COR-L47 (cell line): ENCODE measurements at regions not wholly inside any gene's neighbourhood (a gene's known extent, or its start where the extent isn't known, plus 50 kb on each side); places are given as distances from the start of the nearest gene placed in this dataset.

ENCODE experiments used
- DNase-seq: peaks from one replicate; lab custom pipeline; 2025; lab: John Stamatoyannopoulos, UW

- no peak for DNase-seq
These were observed 385.1 kb upstream of the MEX3C start for GRCh38 chr18:51582551-51582950.

GRCh38 chr18:51588616-51589015 lies 391.1 kb upstream of the MEX3C start:
- DNase-seq, result no peak

- no peak for DNase-seq
These were observed 396.4 kb upstream of the MEX3C start for GRCh38 chr18:51593931-51594330.

GRCh38 chr18:51603111-51603510 lies 405.6 kb upstream of the MEX3C start:
- peak; percentile 29 for DNase-seq

GRCh38 chr18:51603551-51603950 lies 406.1 kb upstream of the MEX3C start:
- peak; percentile 74 for DNase-seq

- DNase-seq, result no peak
These were observed 413.0 kb upstream of the MEX3C start for GRCh38 chr18:51610481-51610880.

GRCh38 chr18:51611326-51611725 lies 413.8 kb upstream of the MEX3C start:
- no peak for DNase-seq

GRCh38 chr18:51614033-51614432 lies 416.6 kb upstream of the MEX3C start:
- DNase-seq, result no peak

GRCh38 chr18:51614967-51615571 lies 417.6 kb upstream of the MEX3C start:
- DNase-seq, result peak; percentile 97

GRCh38 chr18:51617167-51617566 lies 419.7 kb upstream of the MEX3C start:
- no peak for DNase-seq

- DNase-seq, result no peak
These were observed 420.2 kb upstream of the MEX3C start for GRCh38 chr18:51617572-51618260.

- DNase-seq, result no peak
These were observed 421.8 kb upstream of the MEX3C start for GRCh38 chr18:51619283-51619682.

- peak; percentile 84 for DNase-seq
These were observed 423.8 kb upstream of the MEX3C start for GRCh38 chr18:51621113-51621863.

- DNase-seq, result no peak
These were observed 424.3 kb upstream of the MEX3C start for GRCh38 chr18:51621864-51622160.

- peak; percentile 96 for DNase-seq
These were observed 425.2 kb upstream of the MEX3C start for GRCh38 chr18:51622702-51623101.

- no peak for DNase-seq
These were observed 426.2 kb upstream of the MEX3C start for GRCh38 chr18:51623653-51624052.

GRCh38 chr18:51630706-51631105 lies 433.2 kb upstream of the MEX3C start:
- no peak for DNase-seq

- DNase-seq, result no peak
These were observed 440.4 kb upstream of the MEX3C start for GRCh38 chr18:51637881-51638280.

- DNase-seq, result peak; percentile 96
These were observed 442.1 kb upstream of the MEX3C start for GRCh38 chr18:51639541-51639940.

- no peak for DNase-seq
These were observed 446.0 kb upstream of the MEX3C start for GRCh38 chr18:51643483-51643882.

GRCh38 chr18:51645607-51646006 lies 448.1 kb upstream of the MEX3C start:
- DNase-seq, result no peak

- DNase-seq, result no peak
These were observed 449.9 kb upstream of the MEX3C start for GRCh38 chr18:51647346-51647745.

GRCh38 chr18:51647942-51648341 lies 450.5 kb upstream of the MEX3C start:
- DNase-seq, result no peak
